ENCODE measurements at regions not wholly inside any gene's neighbourhood (a gene's known extent, or its start where the extent isn't known, plus 50 kb on each side); places are given as distances from the start of the nearest gene placed in this dataset.

GRCh38 chr7:17046666-17047065, 164.9 kb upstream of the AGR3 start:
- TF ChIP-seq POLR2A (IDR thresholded peaks at IDR 0.05), result no peak
- no peak for TF ChIP-seq CTCF (IDR thresholded peaks at IDR 0.05)
- no peak for TF ChIP-seq POLR2AphosphoS5 (IDR thresholded peaks at IDR 0.05; ENCODE audit: insufficient read depth in 1 of 2, low read depth in 1 of 2)

All from vagina (tissue), 2 donors.